ENCODE measurements at regions not wholly inside any gene's neighbourhood (a gene's known extent, or its start where the extent isn't known, plus 50 kb on each side); places are given as distances from the start of the nearest gene placed in this dataset.

DNA sequence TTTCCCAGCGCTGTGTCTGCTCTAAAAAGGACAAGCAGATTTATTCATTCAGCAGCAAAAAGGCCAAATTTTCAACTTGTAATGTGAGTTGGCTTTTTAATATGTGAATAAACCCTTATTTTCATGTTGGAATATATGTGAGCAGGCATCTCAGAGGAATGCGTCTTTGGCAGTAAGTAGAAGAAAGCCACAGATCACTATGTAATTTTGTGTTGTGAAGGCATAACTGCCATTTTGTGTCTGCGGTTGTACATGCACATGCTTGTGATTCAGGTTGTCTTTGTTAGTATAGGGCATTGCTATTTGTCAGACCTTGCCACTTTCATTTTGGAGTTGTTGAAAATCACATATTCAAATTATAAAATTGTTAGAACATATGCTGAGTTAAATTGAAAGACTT, 398.8 kb upstream of the RGS6 start:
- DNase-seq, result no peak

DNA sequence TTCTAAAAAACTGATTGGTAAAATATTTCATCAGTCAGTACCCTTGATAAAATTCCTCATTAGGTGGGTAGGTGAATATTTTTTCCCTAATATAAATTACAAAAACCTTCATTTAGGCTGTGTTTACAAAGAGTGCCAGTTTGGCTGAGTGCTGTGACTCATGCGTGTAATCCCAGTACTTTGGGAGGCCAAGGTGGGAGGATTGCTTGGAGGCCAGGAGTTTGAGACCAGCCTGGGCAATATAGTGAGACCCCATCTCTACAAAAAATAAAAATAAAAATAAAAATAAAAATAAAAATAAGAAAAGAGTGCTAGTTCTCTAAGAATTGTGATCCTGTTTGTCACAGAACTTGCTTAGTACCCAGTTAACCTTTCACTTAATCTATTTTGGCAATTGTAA, 398.4 kb upstream of the RGS6 start:
- DNase-seq, result no peak

DNA sequence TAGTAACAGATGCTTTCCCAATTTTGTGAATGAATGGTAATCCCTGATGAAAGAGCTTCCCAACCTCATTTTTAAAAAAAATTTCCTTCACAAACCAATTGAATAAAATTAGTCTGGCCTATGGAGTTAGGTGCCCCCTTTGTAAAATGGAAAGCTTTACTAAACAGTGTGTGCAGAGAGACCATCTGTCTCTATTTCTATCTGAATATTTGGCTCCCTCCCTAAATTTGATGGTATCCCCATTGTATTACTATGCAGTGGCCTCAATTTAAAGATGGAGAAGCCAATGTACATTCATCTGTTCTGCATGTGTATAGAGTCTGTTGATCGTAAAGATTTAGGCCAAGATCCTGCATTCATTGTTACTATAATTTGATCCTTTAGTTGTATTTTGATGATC, 397.7 kb upstream of the RGS6 start:
- DNase-seq, result no peak

DNA sequence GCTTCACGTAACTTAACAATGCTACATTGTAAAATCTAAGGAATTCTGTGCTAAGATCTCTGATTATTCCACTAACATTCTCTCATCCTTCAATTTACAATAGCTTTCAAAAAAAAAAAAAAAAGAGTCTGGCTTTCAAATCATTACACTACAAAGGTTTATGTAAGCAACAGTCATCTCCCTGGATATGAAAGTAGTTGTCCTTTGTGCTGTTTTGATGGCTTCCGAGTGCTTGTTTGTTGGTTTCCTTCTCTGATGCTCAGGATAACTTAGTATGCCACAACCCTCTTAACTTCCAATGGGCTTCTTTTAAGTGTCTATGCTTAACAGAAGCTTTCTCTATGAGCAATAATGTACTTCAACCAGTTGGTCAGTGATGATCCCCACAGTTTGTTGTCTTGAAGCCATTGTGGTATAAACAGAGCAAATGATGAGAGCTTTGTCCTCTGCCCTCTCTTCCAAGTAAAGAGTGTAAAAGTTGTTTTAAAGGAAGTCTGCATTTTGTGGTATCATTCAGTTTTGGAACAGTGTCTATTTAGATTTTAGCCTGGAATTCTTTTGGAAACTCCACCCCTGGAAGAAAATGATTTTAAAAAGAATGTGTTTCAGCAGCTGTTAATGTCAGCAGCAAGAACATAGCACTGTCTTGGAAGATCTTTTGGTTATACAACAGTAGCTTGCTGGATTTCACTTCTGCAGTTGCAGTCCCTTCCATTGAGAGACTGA, 396.1 kb upstream of the RGS6 start:
- no peak for DNase-seq

DNA sequence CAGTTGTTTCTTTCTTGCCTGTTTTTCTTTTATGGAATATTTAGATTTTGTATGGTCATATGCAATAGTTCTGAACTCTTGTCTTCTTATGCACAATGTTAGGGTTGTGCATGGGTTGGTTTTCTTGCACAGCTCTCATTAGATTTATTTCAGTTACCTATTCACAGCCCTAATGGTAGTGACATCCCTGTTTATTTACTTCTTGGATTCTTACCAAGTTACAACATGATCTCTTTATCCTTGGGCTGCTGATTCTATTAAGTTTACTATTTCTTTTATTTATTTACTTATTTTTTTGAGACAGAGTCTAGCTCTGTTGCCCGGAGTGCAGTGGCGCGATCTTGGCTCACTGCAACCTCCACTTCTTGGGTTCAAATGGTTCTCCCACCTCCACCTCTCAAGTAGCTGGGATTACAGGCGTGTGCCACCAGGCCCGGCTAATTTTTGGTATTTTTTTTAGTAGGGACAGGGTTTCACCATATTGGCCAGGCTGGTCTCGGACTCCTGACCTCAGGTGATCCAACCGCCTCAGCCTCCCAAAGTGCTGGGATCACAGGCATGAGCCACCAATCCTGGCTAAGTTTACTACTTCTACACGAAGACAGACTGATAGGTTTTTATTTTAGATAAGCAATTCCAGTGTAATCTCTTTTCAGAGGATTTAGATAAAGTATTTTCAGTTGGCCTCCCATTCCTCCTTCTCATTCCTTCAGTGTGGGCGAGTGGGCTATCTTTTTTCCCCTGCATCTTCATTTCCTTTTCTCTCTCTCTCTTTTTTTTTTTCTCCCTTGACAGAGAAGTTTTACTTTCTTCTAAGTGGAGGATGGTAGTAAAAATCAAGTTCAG, 395.1 kb upstream of the RGS6 start:
- DNase-seq, result no peak

DNA sequence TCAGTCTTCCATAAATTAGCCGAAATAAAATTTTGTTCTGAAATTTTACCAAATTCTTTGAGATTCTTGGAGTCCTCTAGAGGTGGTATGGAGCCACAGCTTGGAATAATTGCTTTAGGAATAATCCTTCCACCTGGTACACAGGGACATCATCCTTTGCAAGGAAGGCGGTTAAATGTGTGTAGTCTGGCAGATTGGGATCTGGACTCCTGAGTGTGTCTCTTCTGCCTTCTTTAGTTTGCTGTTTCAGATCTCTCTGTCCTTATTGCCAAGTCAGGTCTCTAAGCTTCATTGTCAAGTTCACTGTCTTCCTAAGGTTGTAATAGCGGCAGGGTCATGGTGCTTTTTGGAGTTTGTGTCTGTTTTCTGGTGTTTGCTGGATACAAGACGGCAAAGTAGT, 393.9 kb upstream of the RGS6 start:
- no peak for DNase-seq

DNA sequence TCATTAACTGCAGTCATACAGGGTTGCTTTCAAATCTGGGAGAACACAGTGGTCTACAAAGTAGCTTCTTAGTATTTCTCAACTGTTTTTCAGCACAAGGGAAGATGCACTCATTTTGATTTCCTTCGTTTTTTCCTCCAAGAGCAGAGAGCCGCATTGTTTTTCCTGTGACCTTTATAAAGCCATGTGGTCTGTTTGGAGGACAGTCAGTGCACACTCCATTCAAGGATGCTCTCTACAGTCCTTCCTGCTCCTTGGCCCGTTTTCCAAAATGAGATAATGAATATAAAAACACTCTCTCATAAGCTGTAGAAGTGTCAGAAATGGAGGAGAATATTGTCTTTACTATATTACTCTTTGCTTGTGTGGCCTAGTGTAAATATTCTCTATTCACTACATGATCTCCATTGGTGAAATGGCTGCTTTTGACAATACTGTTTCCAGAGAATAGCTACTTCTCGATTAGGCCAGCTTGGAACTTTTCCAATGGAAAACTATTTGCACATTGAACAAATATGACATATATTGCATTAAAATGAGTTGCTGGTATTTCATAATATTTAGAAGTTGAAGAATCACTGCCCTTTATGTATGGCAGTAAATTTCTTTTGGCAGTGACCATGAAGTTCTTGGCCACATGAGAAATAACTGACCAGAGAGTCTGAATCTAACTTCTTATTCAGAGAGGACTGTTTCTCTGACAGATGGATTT, 393.1 kb upstream of the RGS6 start:
- peak in 1 of 51 donors; percentile 41 for DNase-seq

DNA sequence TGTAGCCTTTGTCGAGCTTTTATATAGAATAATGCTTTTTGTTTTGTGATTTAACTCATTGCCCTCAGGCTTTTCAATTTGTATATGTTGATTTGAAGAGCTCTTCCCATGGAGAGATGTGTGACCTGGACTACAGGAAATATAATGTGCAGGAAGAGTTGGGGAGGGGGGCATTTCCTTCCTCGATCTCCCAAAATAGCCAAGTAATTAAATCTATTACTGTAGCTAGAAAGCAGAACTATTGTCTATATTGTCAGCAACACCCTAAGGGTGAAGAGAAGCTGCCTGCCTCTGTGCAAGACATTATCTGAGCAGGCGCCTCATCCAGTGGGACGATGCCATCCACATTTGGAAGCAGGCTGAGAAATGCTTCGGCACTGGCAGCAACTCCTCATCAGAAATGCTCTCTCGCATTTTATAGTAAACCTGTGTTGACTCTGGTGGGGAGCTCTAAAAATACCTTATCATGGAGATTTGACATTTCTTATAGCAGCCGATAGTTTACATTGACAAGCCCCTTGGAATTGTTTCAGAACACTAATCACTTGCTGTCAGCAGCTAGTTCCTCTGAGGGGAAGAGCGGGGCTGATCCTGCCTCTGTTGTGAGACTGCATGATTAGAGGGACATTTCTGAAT, 392.5 kb upstream of the RGS6 start:
- peak in 12 of 51 donors; percentile 3 to 43 (median 16) for DNase-seq

DNA sequence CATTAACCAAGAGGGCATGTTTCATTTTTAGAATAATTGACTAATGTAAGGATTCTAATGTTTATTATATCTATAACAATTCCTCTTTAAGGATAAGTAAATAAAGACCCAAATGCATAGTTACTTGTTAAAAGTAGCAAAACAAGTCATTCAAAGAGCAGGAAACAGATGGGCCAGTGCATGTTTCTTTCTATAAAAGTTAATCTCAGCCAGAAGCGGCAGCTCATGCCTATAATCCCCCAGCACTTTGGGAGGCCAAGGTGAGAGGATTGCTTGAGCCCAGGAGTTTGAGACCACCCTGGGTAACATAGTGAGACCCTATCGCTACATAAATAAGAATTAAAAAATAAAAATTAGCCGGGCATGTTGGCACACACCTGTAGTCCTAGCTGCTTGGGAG, 391.0 kb upstream of the RGS6 start:
- no peak for DNase-seq

DNA sequence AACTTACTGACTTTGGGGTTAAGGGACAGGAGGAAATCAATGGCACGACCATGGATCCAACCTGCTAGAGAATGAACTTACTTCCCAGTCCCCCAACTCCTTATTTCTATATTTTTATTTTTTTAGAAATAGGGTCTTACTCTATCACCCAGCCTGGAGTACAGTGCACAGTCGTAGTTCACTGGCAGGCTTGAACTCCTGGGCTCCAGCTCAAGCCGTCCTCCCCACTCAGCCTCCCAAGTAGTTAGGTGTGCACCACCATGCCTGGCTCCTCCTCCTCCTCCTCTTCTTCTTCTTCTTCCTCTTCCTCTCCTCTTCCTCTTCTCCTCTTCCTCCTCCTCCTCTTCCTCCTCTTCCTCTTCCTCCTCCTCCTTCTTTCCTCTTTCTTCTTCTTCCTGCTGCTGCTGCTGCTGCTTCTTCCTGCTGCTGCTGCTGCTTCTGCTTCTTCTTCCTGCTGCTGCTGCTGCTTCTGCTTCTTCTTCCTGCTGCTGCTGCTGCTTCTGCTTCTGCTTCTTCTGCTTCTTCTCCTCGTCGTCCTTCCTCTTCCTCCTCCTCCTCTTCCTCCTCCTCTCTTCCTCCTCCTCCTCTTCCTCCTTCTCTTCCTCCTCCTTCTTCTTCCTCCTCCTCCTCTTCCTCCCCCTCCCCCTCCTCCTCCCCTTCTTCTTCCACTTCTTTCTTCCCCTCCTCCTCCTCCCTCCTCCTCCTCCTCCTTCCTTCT, 390.1 kb upstream of the RGS6 start:
- DNase-seq, result no peak

DNA sequence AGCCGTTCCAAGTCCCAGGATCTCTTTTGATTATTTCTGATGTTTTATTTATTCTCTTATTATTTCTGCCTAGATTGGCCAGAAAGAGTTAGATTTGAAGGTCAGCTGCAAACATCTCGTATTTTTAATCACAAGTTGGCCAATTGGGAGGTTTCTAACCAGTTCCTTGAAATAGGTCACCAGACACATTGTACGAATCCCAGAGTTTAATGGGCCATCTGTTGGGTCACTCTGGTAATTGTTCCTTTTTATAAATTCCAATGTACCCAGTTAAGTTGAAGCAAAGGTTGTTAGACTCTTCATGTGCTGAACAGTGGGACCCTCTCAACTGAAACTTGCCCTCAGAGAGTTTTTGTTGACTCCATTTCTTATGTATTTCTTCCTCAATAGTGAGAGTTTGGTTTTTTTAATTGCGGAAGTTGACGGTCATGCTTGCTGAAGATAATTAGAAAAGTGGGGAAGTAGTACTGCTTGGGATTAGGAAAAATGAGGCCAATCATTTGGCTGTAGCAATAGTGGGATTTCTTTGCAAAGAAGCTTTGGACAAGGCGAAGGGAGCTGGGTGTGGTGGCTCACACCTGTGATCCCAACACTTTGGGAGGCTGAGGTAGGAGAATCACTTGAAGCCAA, 382.7 kb upstream of the RGS6 start:
- no peak for DNase-seq

DNA sequence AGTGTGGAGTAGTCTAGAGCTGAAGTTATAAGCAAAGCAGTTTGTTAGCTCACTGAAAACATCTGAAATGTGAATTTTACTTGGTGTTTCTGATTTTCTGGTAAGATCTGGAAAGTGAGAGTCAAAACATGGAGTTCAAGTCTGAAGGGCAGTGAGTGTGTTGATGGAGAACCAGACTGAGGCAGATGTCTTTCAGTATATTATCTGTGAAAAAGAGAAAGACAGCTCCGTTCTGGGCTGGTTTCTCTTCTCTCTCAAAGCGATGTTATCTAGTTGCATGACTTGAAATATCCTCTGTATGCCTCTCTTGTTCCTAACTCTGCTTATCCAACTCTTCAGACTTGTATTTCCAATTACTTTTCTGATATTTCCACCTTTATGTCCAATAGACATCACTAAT, 381.9 kb upstream of the RGS6 start:
- DNase-seq, result no peak

DNA sequence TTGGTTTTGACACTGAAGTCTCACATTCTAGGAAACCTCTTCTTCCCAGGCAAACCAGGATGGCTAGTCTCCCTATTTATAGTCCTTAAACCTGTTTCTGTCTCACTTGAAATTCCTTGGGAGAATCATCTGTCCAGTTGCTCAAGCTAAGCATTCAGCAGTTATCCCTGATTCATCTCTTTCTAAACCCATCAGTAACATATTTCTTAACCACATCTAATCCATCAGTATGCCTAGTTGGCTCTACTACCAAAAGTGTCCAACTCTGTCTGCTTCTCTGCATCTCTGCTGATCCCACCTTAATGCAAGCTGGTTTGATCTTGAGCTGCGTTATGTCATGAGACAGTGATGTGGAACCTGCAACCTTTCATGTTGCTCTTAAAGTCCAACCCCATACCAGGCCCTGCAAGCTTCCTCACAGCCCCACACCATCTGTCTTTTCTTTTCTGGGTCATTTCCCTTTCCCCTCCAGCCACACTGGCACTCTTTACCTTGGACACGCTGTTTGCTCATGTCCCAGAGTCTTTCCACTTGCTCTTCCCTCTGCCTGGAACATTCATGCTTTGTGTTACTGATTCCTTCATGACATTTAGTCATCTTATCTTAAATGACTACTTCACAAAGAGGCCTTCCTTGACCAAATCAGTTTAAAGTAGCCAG, 380.8 kb upstream of the RGS6 start:
- DNase-seq, result no peak

DNA sequence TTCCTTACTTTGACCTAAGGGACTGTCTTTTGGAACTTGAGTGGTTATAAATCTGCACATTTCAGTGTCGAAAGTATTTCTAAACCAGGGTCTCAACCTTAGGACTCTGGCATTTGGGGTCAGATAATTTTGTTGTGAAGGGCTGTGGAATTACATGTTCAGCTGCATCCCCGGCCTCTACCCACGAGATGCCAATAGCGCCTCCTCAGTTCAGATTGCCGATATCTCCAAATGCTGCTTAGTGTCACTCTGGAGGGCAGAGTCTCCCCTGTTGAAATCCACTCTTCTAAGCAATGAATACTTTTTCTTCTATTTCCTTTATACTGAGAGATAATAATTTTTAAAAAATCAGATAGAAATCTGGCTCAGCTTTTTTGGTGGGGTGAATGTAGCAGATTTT, 379.4 kb upstream of the RGS6 start:
- DNase-seq, result no peak

DNA sequence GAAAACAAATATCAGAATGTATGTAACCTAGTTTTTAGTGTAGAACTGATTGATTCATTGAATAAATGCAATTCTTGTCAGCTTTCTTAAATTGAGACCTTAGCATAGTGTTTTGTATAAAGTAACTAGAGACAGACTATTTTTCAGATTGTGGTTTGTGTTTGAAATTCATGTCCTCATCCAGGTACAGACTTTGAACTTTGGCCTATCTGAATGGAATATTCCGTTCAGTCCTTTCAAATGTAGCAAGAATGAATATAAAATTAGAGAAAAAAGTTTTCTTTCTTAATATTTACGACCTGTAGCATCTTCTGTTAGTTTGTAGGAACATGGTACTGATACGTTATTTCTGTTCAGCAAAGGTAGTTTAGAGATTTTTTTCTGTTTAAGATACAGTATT, 378.4 kb upstream of the RGS6 start:
- DNase-seq, result no peak

DNA sequence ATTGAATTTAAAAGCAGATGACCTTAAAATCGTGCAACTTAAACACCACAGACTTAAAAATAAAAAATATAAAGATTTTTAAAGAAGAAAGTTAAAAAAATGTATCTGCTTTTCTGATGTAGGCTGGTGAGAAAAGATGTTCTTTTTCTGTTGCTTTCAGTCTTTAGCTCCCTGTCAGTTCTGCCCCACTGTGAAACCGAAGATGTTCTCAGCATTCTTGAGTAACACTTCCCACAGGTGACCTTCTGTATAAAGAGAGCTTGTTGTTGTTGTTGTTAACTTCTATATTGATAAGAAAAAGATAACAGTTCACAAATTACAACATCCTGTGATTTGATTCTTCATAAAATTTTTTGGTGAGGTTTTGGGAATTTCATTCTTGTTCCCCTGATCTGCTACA, 377.9 kb upstream of the RGS6 start:
- no peak for DNase-seq

DNA sequence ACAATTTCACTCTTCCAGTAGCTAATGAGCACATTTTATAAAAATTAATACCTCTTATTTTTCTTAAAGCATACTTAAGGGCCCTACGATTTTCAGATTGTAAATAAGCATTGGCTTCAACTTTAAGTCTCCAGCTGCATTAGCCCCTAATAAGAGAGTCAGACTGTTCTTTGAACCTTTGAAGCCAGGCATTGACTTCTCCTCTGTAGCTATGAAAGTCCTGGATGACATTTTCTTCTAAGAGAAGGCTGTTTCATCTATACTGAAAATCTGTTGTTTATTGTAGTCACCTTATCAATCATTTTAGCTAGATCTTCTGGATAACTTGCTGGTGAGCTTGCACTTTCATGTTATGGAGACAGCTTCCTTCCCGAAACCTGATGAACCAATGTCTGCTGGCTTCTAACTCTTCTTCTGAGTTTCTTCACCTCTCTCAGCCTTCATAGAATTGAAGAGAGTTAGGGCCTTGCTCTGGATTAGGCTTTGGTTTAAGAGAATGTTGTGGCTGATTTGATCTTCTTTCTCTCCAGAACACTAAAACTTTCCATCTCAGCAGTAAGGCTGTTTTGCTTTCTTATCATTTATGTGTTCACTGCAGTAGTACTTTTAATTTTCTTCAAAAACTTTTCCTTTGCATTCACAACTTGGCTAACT, 377.1 kb upstream of the RGS6 start:
- DNase-seq, result no peak

DNA sequence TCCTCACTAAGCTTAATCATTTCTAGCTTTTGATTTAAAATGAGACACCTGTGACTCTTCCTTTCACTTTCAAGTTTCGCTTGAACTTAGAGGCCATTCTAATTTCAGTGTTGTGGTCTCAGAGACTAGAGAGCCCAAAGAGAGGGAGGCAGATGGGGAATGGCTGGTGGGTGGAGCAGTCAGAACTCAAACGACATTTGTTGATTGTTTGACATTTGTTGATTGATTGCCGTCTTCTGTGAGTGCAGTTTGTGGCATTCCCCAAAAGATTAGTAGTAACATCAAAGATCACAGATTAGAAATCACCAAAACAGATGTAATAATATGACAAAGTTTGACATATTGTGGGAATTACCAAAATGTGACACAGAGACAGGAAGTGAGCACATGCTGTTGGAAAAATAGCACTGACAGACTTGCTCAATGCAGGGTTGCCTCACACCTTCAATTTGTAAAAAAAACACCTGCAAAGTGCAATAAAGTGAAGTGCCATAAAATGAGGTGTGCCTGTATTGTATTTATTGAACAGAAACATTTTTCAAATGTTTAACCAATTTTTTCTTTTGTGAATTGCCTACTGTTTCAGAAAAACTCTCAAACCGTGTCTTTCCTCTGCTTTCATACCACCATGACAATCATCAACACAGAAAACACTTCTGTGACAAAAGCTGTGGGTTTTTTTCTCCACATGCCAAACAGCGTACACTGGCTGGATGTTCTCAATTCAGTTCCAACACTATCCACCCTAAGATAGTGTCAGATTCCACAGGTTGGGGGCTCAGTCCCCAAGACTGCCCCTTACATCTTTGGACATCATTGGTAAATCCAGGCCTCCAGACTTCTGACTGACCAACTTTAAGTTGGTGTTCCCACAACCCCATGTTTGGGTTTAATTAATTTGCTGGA, 376.3 kb upstream of the RGS6 start:
- no peak for DNase-seq

DNA sequence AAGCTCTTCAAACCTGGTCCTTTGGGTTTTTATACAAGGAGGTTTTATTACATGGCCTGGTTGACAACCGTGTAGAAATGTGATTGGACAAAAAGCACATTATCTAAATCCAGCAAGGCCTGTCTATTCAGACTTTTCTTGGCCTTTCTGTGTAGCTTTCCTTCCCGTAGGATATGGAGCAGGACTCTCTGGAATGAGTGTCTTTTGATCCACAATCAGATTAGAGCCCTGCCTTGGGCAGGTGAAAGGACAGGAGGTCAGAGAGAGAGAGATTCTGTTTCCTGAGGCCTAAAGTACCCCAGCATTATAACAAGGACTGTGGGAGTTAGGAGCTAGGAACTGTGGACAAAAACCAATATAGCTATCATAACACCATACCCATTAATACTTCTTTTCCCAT, 375.5 kb upstream of the RGS6 start:
- no peak for DNase-seq
